KMS-11 (cell line): ENCODE measurements at regions not wholly inside any gene's neighbourhood (a gene's known extent, or its start where the extent isn't known, plus 50 kb on each side); places are given as distances from the start of the nearest gene placed in this dataset.

Source experiments
- H2AFZ ChIP-seq: fragments of 200-600 bp; sonication (generic); 2 replicates; pipeline ENCODE4 v1.6.1; 2016; ENCODE audit warnings: antibody characterized with exemption, mixed run types, low read depth
- H3K27ac ChIP-seq: fragments of 200-600 bp; sonication (generic); 2 replicates; pipeline ENCODE4 v1.6.1; 2016; ENCODE audit warnings: mild to moderate bottlenecking, mixed run types
- H3K27me3 ChIP-seq: fragments of 200-600 bp; sonication (generic); 2 replicates; pipeline ENCODE4 v1.6.1; 2017; ENCODE audit warnings: mild to moderate bottlenecking, low read depth, mixed run types, moderate library complexity; ENCODE audit not compliant: insufficient read depth
- H3K36me3 ChIP-seq: fragments of 200-600 bp; sonication (generic); 2 replicates; pipeline ENCODE4 v1.6.1; 2017; ENCODE audit warnings: mild to moderate bottlenecking, mixed run types; ENCODE audit not compliant: insufficient read depth
- H3K4me1 ChIP-seq: fragments of 200-600 bp; sonication (generic); 2 replicates; pipeline ENCODE4 v1.6.1; 2016; ENCODE audit warnings: mild to moderate bottlenecking, low read depth, mixed run types; ENCODE audit not compliant: poor library complexity, severe bottlenecking
- H3K4me2 ChIP-seq: fragments of 200-600 bp; sonication (generic); 2 replicates; pipeline ENCODE4 v1.7.0; 2016; ENCODE audit warnings: mild to moderate bottlenecking, mixed run types
- H3K4me3 ChIP-seq: fragments of 200-600 bp; sonication (generic); IDR thresholded peaks from 2 replicates; pipeline ENCODE4 v1.6.1; 2017; ENCODE audit warnings: low read depth, low read length, mixed read lengths; ENCODE audit not compliant: insufficient read depth
- H3K79me2 ChIP-seq: fragments of 200-600 bp; sonication (generic); 2 replicates; pipeline ENCODE4 v1.6.1; 2016; ENCODE audit warnings: low read depth, mixed run types; ENCODE audit not compliant: insufficient read depth
- H3K9ac ChIP-seq: fragments of 200-600 bp; sonication (generic); 2 replicates; pipeline ENCODE4 v1.6.1; 2016; ENCODE audit warnings: mild to moderate bottlenecking, mixed run types
- H4K20me1 ChIP-seq: fragments of 200-600 bp; sonication (generic); 2 replicates; pipeline ENCODE4 v1.6.1; 2016; ENCODE audit warnings: mild to moderate bottlenecking, mixed run types; ENCODE audit not compliant: insufficient read depth
- TF ChIP-seq, protein P1 (sequence below): fragments of 200-600 bp; sonication (generic); conservative IDR thresholded peaks from 2 replicates; pipeline ENCODE4 v1.6.1; 2017; ENCODE audit warnings: low read depth, mild to moderate bottlenecking, antibody characterized with exemption, low read length, moderate library complexity, mixed read lengths

DNA sequence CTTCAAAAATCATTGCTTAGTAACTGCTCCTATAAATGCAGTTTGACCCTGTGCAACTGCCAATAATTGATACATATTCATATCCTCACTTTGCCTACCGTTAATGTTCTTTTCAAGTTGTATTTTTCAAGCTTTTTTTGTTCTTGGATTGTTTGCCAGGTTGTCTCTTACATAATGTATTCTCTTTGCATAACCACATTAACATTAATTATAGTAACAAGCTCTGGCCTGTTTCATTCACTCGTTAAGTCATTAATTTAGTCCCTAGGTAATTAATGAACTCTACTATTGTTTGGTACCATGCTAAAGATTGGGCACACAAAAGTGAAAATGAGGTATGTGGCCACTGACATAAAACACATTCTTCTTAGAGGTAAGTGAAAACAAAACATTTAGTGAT is 1338.8 kb downstream of the NSUN3 start:
- no peak overlapping the region for H2AFZ ChIP-seq
- TF ChIP-seq, protein P1, sequence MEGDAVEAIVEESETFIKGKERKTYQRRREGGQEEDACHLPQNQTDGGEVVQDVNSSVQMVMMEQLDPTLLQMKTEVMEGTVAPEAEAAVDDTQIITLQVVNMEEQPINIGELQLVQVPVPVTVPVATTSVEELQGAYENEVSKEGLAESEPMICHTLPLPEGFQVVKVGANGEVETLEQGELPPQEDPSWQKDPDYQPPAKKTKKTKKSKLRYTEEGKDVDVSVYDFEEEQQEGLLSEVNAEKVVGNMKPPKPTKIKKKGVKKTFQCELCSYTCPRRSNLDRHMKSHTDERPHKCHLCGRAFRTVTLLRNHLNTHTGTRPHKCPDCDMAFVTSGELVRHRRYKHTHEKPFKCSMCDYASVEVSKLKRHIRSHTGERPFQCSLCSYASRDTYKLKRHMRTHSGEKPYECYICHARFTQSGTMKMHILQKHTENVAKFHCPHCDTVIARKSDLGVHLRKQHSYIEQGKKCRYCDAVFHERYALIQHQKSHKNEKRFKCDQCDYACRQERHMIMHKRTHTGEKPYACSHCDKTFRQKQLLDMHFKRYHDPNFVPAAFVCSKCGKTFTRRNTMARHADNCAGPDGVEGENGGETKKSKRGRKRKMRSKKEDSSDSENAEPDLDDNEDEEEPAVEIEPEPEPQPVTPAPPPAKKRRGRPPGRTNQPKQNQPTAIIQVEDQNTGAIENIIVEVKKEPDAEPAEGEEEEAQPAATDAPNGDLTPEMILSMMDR: no peak
- H3K4me1 ChIP-seq: no peaks in the 10 kb centered on the region
- H3K27me3 ChIP-seq: no peaks in the 10 kb centered on the region
- H3K36me3 ChIP-seq: no peaks in the 10 kb centered on the region
- H3K27ac ChIP-seq: no peak overlapping the region
- no peaks in the 10 kb centered on the region for H4K20me1 ChIP-seq
- H3K4me2 ChIP-seq: no peak overlapping the region
- H3K9ac ChIP-seq: no peak overlapping the region
- H3K4me3 ChIP-seq: no peak overlapping the region
- H3K79me2 ChIP-seq: no peaks in the 10 kb centered on the region

DNA sequence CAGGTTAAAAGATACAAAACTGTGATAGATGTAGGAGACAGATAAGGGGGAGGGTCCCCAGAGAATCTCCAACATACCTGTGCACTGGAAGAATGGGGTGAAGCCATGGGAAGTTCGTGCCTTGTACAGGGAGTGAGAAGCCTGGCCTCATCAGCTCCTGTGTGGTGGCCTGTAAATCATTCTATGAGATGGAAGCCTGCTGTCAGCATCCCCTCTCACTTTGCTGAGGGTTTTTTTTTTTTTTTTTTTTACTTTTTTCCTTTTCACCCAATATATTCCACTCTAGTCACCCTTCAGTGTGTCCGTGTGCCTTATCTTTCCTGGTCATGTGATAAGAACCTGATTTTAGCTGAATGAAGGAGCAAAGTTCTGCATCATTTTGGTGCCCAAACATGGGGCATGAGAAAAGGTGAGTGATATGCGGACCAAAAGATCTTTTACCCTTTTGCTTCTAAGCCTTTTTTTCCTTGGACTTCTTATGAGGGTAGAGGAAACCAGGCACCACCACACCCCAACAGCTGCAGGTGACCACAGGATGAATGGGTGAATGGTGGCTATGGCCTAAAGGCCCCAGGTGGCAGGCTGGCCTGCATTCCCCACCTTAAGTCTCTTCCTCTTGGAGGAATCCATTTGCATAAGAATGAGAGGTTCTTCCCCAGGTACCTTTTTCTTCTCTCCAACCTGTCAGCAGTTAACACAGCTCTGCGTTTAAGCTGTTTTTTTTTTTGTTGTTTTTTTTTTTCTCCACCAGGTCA is 1345.0 kb downstream of the NSUN3 start:
- Histone ChIP-seq H3K36me3 (no peaks in the 10 kb centered on the region), H3K4me2 (no peak overlapping the region), H3K4me1 (no peaks in the 10 kb centered on the region), H3K4me3 (no peak overlapping the region), H2AFZ (no peak overlapping the region), H3K27ac (no peak overlapping the region), H4K20me1 (no peaks in the 10 kb centered on the region), H3K27me3 (no peaks in the 10 kb centered on the region), H3K9ac (no peak overlapping the region), H3K79me2 (no peaks in the 10 kb centered on the region)
- TF ChIP-seq, protein P1: no peak

DNA sequence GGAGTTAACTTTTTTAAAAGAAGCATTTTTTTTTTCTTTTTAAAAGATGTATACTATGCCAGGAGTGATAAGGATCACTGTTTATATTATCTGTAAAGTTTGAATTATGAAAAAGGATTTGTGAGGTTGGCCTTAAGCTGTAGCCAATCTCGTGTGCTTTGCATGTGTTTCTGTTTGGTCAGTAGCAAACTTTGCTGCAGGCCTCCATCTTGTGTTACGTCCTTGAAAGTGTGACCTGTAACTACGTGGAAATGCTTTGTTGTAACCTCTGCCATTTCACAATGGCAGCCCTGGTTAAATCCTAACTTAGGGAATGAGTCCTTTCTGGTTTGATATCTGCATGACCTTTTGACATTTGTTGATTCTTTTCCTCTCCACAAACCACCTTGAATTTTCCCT is 1345.6 kb downstream of the NSUN3 start:
- H3K4me1 ChIP-seq: no peaks in the 10 kb centered on the region
- H2AFZ ChIP-seq: no peak overlapping the region
- H3K27ac ChIP-seq: no peak overlapping the region
- H4K20me1 ChIP-seq: no peaks in the 10 kb centered on the region
- H3K4me2 ChIP-seq: no peak overlapping the region
- TF ChIP-seq, protein P1: no peak
- no peaks in the 10 kb centered on the region for H3K79me2 ChIP-seq
- no peaks in the 10 kb centered on the region for H3K27me3 ChIP-seq
- H3K4me3 ChIP-seq: no peak overlapping the region
- no peaks in the 10 kb centered on the region for H3K36me3 ChIP-seq
- H3K9ac ChIP-seq: no peak overlapping the region

DNA sequence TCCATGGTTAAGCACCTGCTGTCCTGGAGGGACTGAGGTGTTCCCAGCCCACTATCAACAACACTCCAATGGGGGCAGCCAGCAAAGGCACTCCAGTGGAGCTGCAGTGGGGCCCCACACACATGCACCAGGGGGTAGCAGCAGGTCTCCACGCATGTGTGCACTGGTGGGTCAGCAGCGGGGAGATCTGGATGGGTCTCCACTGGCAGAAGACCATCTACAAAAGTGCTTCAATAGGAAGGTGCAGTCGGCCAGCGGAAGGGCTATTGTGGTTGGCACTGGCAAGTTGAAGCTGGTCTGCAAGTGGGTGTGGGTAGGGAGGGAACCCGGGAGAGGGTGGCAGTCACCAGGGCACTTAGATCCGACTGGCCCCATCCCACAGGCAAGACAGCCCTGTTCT is 1355.4 kb downstream of the NSUN3 start:
- Histone ChIP-seq H3K79me2 (no peaks in the 10 kb centered on the region), H3K27ac (no peak overlapping the region), H3K27me3 (no peaks in the 10 kb centered on the region), H3K4me1 (no peaks in the 10 kb centered on the region), H3K4me2 (no peak overlapping the region), H3K36me3 (no peaks in the 10 kb centered on the region), H4K20me1 (no peaks in the 10 kb centered on the region), H3K4me3 (no peak overlapping the region), H2AFZ (no peak overlapping the region), H3K9ac (no peak overlapping the region)
- TF ChIP-seq, protein P1: no peak
